ENCODE measurements at regions not wholly inside any gene's neighbourhood (a gene's known extent, or its start where the extent isn't known, plus 50 kb on each side); places are given as distances from the start of the nearest gene placed in this dataset.
"Not testable (repeated sequence)": the region's sequence is repeated elsewhere in the genome, so short reads cannot be mapped to it uniquely, and the experiment has no call there.

GRCh38 chr5:94102849-94103248 lies 361.4 kb upstream of the POU5F2 start:
- Histone ChIP-seq H3K18ac (ENCODE audit: low read depth, low read length) (no peak overlapping the region), H2BK5ac (ENCODE audit: low read depth, low read length, poor library complexity, severe bottlenecking) (no peak overlapping the region), H4K5ac (ENCODE audit: low read depth, low read length) (no peak overlapping the region), H3K27ac (ENCODE audit: insufficient read depth, low read length) (no peak overlapping the region), H2BK15ac (ENCODE audit: low read depth, low read length) (no peak overlapping the region), H2BK120ac (ENCODE audit: low read depth, low read length) (no peak overlapping the region), H2BK20ac (ENCODE audit: low read depth, low read length) (no peak overlapping the region), H3K4me2 (ENCODE audit: low read depth, low read length) (no peak overlapping the region), H2AK5ac (ENCODE audit: low read depth, low read length) (no peak overlapping the region), H3K56ac (ENCODE audit: extremely low read depth, insufficient read depth, low read length) (no peak overlapping the region), H3K4ac (ENCODE audit: low read depth, low read length) (no peak overlapping the region), H3K4me3 (ENCODE audit: insufficient read depth, low read depth, low read length) (no peak overlapping the region), H3K36me3 (ENCODE audit: control insufficient read depth, insufficient read depth, low read length) (no peaks in the 10 kb centered on the region), H3K23ac (ENCODE audit: low read depth, low read length) (no peak overlapping the region), H3K9me1 (ENCODE audit: insufficient read depth, low read length) (no peaks in the 10 kb centered on the region), H2AK9ac (replicated peaks; ENCODE audit: low read depth, low read length, poor library complexity) (no peak overlapping the region), H3K27me3 (ENCODE audit: control insufficient read depth, insufficient read depth, low read length) (no peaks in the 10 kb centered on the region), H3K79me1 (ENCODE audit: low read depth in 1 of 2, low read length in 2 of 2) (peaks cover 12 to 20% of the 10 kb centered on the region in 2 experiments), H4K20me1 (ENCODE audit: insufficient read depth, low read length) (no peaks in the 10 kb centered on the region), H3K4me1 (ENCODE audit: control insufficient read depth, insufficient read depth, low read length) (no peaks in the 10 kb centered on the region; the same call in 1 of the 2 replicates), H4K8ac (ENCODE audit: low read depth in 2 of 2, low read length in 2 of 2) (no peak overlapping the region), H4K91ac (ENCODE audit: insufficient read depth, low read depth, low read length) (no peak overlapping the region), H3K9me3 (ENCODE audit: control insufficient read depth, insufficient read depth, low read length) (no peaks in the 10 kb centered on the region), H2AFZ (replicated peaks; ENCODE audit: low read length, poor library complexity) (no peak overlapping the region), H3K14ac (replicated peaks; ENCODE audit: low read depth, low read length) (no peak overlapping the region), H3K9ac (ENCODE audit: low read depth, low read length) (no peak overlapping the region)
- dilution Hi-C loops (cut with HindIII; ENCODE audit: low sequenced_read_pairs, unreplicated experiment) (no loop called here), intact Hi-C loops (cut with micrococcal nuclease) (loop anchor here (10.0 kb wide), 1 partner anchor 518 kb away; the partner anchor contains the start of genes NR2F1 and NR2F1-AS1), in situ Hi-C loops (cut with MboI; ENCODE audit: low sequenced_read_pairs) (no loop called here)
- no TSS peak for BruUV-seq (replicated peaks)
- TF ChIP-seq RCOR1 (IDR thresholded peaks at IDR 0.05; ENCODE audit: insufficient replicate concordance, low read length) (no peak), MAZ (IDR thresholded peaks at IDR 0.05; ENCODE audit: borderline replicate concordance, low read depth, low read length) (no peak), ELK1 (IDR thresholded peaks at IDR 0.05; ENCODE audit: borderline replicate concordance, low read depth, low read length) (no peak), CEBPB (IDR thresholded peaks at IDR 0.05; ENCODE audit: low read depth, low read length) (no peak)
- TF ChIP-seq, protein P1, sequence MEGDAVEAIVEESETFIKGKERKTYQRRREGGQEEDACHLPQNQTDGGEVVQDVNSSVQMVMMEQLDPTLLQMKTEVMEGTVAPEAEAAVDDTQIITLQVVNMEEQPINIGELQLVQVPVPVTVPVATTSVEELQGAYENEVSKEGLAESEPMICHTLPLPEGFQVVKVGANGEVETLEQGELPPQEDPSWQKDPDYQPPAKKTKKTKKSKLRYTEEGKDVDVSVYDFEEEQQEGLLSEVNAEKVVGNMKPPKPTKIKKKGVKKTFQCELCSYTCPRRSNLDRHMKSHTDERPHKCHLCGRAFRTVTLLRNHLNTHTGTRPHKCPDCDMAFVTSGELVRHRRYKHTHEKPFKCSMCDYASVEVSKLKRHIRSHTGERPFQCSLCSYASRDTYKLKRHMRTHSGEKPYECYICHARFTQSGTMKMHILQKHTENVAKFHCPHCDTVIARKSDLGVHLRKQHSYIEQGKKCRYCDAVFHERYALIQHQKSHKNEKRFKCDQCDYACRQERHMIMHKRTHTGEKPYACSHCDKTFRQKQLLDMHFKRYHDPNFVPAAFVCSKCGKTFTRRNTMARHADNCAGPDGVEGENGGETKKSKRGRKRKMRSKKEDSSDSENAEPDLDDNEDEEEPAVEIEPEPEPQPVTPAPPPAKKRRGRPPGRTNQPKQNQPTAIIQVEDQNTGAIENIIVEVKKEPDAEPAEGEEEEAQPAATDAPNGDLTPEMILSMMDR (conservative IDR thresholded peaks at IDR 0.05; ENCODE audit: low read depth, low read length), result no peak
- DNase-seq, result no peak
- no peak for ATAC-seq (ENCODE audit: low read depth)
- ChIA-PET POLR2A (ENCODE audit: unreplicated experiment) (no interaction called here), CTCF (no interaction called here)
- WGBS, 2 experiments (ENCODE audit: extremely low coverage in 2 of 2, insufficient read length in 1 of 2), result no CpG with 5 or more reads among the region's 1 CpG

DNA sequence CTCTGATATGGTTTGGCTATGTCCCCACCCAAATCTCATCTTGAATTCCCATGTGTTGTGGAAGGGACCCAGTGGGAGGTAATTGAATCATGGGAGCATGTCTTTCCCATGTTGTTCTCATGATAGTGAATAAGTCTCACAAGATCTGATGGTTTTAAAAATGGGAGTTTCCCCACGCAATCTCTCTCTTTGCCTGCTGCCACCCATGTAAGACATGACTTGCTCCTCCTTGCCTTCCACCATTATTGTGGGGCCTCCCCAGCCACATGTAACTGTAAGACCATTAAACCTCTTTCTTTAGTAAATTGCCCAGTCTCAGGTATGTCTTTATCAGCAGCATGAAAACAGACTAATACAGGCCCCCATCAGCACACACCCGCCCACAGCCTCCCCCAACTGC lies 356.0 kb upstream of the POU5F2 start:
- H3K4me1 ChIP-seq (ENCODE audit: control insufficient read depth, insufficient read depth, low read length); H4K8ac ChIP-seq (ENCODE audit: low read depth in 2 of 2, low read length in 2 of 2); H3K14ac ChIP-seq (replicated peaks; ENCODE audit: low read depth, low read length); dilution Hi-C loops (cut with HindIII; ENCODE audit: low sequenced_read_pairs, unreplicated experiment); H3K27ac ChIP-seq (ENCODE audit: insufficient read depth, low read length); H3K27me3 ChIP-seq (ENCODE audit: control insufficient read depth, insufficient read depth, low read length); H2BK5ac ChIP-seq (ENCODE audit: low read depth, low read length, poor library complexity, severe bottlenecking); CTCF ChIA-PET; H3K23ac ChIP-seq (ENCODE audit: low read depth, low read length); H3K9ac ChIP-seq (ENCODE audit: low read depth, low read length); DNase-seq; intact Hi-C loops (cut with micrococcal nuclease); H4K91ac ChIP-seq (ENCODE audit: insufficient read depth, low read depth, low read length); H2BK15ac ChIP-seq (ENCODE audit: low read depth, low read length); POLR2A ChIA-PET (ENCODE audit: unreplicated experiment); H3K56ac ChIP-seq (ENCODE audit: extremely low read depth, insufficient read depth, low read length); H3K9me1 ChIP-seq (ENCODE audit: insufficient read depth, low read length); H2AK5ac ChIP-seq (ENCODE audit: low read depth, low read length); H2BK20ac ChIP-seq (ENCODE audit: low read depth, low read length); H4K20me1 ChIP-seq (ENCODE audit: insufficient read depth, low read length); H3K36me3 ChIP-seq (ENCODE audit: control insufficient read depth, insufficient read depth, low read length); H3K18ac ChIP-seq (ENCODE audit: low read depth, low read length); H3K9me3 ChIP-seq (ENCODE audit: control insufficient read depth, insufficient read depth, low read length); ATAC-seq (ENCODE audit: low read depth); H2BK120ac ChIP-seq (ENCODE audit: low read depth, low read length); H4K5ac ChIP-seq (ENCODE audit: low read depth, low read length); H2AK9ac ChIP-seq (replicated peaks; ENCODE audit: low read depth, low read length, poor library complexity); BruUV-seq (replicated peaks); H3K4ac ChIP-seq (ENCODE audit: low read depth, low read length); H2AFZ ChIP-seq (replicated peaks; ENCODE audit: low read length, poor library complexity); H3K4me3 ChIP-seq (ENCODE audit: insufficient read depth, low read depth, low read length); in situ Hi-C loops (cut with MboI; ENCODE audit: low sequenced_read_pairs); H3K4me2 ChIP-seq (ENCODE audit: low read depth, low read length): not testable (repeated sequence)
- peaks cover 12 to 26% of the 10 kb centered on the region in 2 experiments for H3K79me1 ChIP-seq (ENCODE audit: low read depth in 1 of 2, low read length in 2 of 2)
- WGBS, 2 experiments (ENCODE audit: extremely low coverage in 2 of 2, insufficient read length in 1 of 2), result 100% methylated on average over 1 of the region's 2 CpGs; no CpG with 5 or more reads in 1 of the 2 experiments
